IMR-90 (cell line): ENCODE measurements at regions not wholly inside any gene's neighbourhood (a gene's known extent, or its start where the extent isn't known, plus 50 kb on each side); places are given as distances from the start of the nearest gene placed in this dataset.

Experiments
- BHLHE40 ChIP-seq: fragments of 150-350 bp; IDR thresholded peaks from 2 replicates; pipeline ENCODE4 v1.6.1; 2016; ENCODE audit warnings: mild to moderate bottlenecking, low read depth, low read length
- POLR2A ChIP-seq: IDR thresholded peaks from 2 replicates; pipeline ENCODE4 v1.6.1; 2012; ENCODE audit warnings: mild to moderate bottlenecking, low read depth, low read length

GRCh38 chr2:120661551-120661950 lies 74.1 kb upstream of the GLI2 start:
- TF ChIP-seq BHLHE40 (no peak), POLR2A (no peak)
